B cell (primary cell): ENCODE measurements at regions not wholly inside any gene's neighbourhood (a gene's known extent, or its start where the extent isn't known, plus 50 kb on each side); places are given as distances from the start of the nearest gene placed in this dataset.

ENCODE experiments used
- ATAC-seq: fragments of 200-7000 bp; cut with Tn5 transposase; one replicate; pipeline ENCODE4 v1.10.0; 2021; ENCODE audit warnings: low read depth, mild to moderate bottlenecking, moderate number of reproducible peaks, moderate library complexity
- CTCF ChIA-PET: fragments of 350-600 bp; sonication (Branson Sonifier 250); formaldehyde crosslinking; loops from one replicate; lab custom pipeline; 2021; ENCODE audit warnings: antibody characterized with exemption, inconsistent platforms; lab: Charles Lee
- POLR2A ChIA-PET: fragments of 350-600 bp; sonication (Branson Sonifier 250); formaldehyde crosslinking; loops from one replicate; lab custom pipeline; 2021; ENCODE audit warnings: antibody characterized with exemption; lab: Charles Lee
- DNase-seq: peaks from one replicate; pipeline ENCODE4 v3.0.0; 2013
- H2AFZ ChIP-seq: 2 replicates; pipeline ENCODE4 v1.6.1; 2012; ENCODE audit warnings: mild to moderate bottlenecking, low read depth, low read length; ENCODE audit not compliant: insufficient read depth, poor library complexity, severe bottlenecking
- H3K27ac ChIP-seq, 2 donors: 1 replicate in 1 of 2; 2 replicates in 1 of 2; pipeline ENCODE4 v1.5.1; 2012 to 2013; ENCODE audit warnings: low read length in 2 of 2, mild to moderate bottlenecking in 2 of 2, moderate library complexity in 1 of 2
- H3K27me3 ChIP-seq, 4 experiments: fragments of 200-600 bp in 1 of 4; sonication (generic) in 1 of 4; replicated peaks in 1 of 4; 1 replicate in 2 of 4; 2 replicates in 2 of 4; pipeline versions ENCODE4 v1.6.1 to v1.7.0; 2013 to 2016; ENCODE audit warnings: low read length in 3 of 4, mild to moderate bottlenecking in 2 of 4, mixed read lengths in 1 of 4, moderate library complexity in 1 of 4; ENCODE audit not compliant: insufficient read depth in 4 of 4, control insufficient read depth in 3 of 4; ENCODE audit errors: control extremely low read depth in 1 of 4
- H3K36me3 ChIP-seq, 2 experiments: replicated peaks in 1 of 2; 1 replicate in 1 of 2; 2 replicates in 1 of 2; pipeline versions ENCODE4 v1.6.1 to v1.7.1; 2013; ENCODE audit warnings: low read length in 1 of 2; ENCODE audit not compliant: insufficient read depth in 2 of 2, control insufficient read depth in 1 of 2; ENCODE audit errors: control extremely low read depth in 1 of 2, extremely low read depth in 1 of 2
- H3K4me1 ChIP-seq, 2 donors: fragments of 200-600 bp in 1 of 2; sonication (generic) in 1 of 2; 1 replicate in 1 of 2; 2 replicates in 1 of 2; pipeline versions ENCODE4 v1.5.1 to v1.6.1; 2013 to 2017; ENCODE audit warnings: low read length in 2 of 2; ENCODE audit not compliant: control insufficient read depth in 2 of 2, insufficient read depth in 2 of 2
- H3K4me2 ChIP-seq: replicated peaks from 2 replicates; pipeline ENCODE3; 2012; ENCODE audit warnings: mild to moderate bottlenecking, low read depth, low read length; ENCODE audit not compliant: poor library complexity, severe bottlenecking
- H3K4me3 ChIP-seq, 5 experiments: fragments of 200-600 bp in 1 of 5; sonication (generic) in 1 of 5; 1 replicate in 3 of 5; 2 replicates in 2 of 5; pipeline versions ENCODE4 v1.5.1 to v1.7.0; 2011 to 2016; ENCODE audit warnings: low read length in 4 of 5, mild to moderate bottlenecking in 4 of 5, low read depth in 2 of 5, control low read depth in 1 of 5, moderate library complexity in 1 of 5; ENCODE audit not compliant: insufficient read depth in 1 of 5; ENCODE audit errors: control extremely low read depth in 1 of 5, extremely low read depth in 1 of 5
- H3K79me2 ChIP-seq: fragments of 200-600 bp; sonication (generic); one replicate; pipeline ENCODE4 v1.6.0; 2016; ENCODE audit warnings: low read length; ENCODE audit not compliant: control insufficient read depth, insufficient read depth
- H3K9ac ChIP-seq: fragments of 200-600 bp; sonication (generic); 2 replicates; pipeline ENCODE4 v1.6.1; 2017; ENCODE audit warnings: mild to moderate bottlenecking, low read length, moderate library complexity
- H3K9me3 ChIP-seq, 3 donors: one replicate each; pipeline versions ENCODE4 v1.6.1 to v1.7.1; 2013; ENCODE audit warnings: low read length in 2 of 3; ENCODE audit not compliant: control insufficient read depth in 2 of 3, insufficient read depth in 1 of 3; ENCODE audit errors: control extremely low read depth in 1 of 3
- H4K20me1 ChIP-seq: 2 replicates; pipeline ENCODE4 v1.6.0; 2012; ENCODE audit warnings: mild to moderate bottlenecking, low read length; ENCODE audit not compliant: insufficient read depth, control insufficient read depth, poor library complexity, severe bottlenecking
- H3K27ac Mint-ChIP-seq: one replicate; pipeline ENCODE4 v1.8.0; 2021; ENCODE audit warnings: mixed read lengths
- H3K27me3 Mint-ChIP-seq: one replicate; pipeline ENCODE4 v1.8.0; 2021; ENCODE audit warnings: mixed read lengths
- H3K4me1 Mint-ChIP-seq: one replicate; pipeline ENCODE4 v1.8.0; 2021; ENCODE audit warnings: mixed read lengths
- H3K4me3 Mint-ChIP-seq: one replicate; pipeline ENCODE4 v1.8.0; 2021; ENCODE audit warnings: mixed read lengths
- H3K9me3 Mint-ChIP-seq: one replicate; pipeline ENCODE4 v1.8.0; 2022; ENCODE audit warnings: mixed read lengths; ENCODE audit not compliant: insufficient read depth
- CTCF ChIP-seq: fragments of 200-600 bp; IDR thresholded peaks from one replicate; pipeline ENCODE4 v1.8.0; 2022; ENCODE audit warnings: antibody characterized with exemption, mild to moderate bottlenecking
- EZH2 ChIP-seq: IDR thresholded peaks from 2 replicates; pipeline ENCODE4 v1.6.1; 2012; ENCODE audit warnings: borderline replicate concordance, low read depth, mild to moderate bottlenecking, moderate library complexity, low read length; ENCODE audit not compliant: insufficient read depth, poor library complexity, severe bottlenecking
- WGBS: methylation state at CpG from one replicate; pipeline ENCODE4 v1.1.5; 2013; ENCODE audit warnings: missing lambda C conversion rate; ENCODE audit not compliant: insufficient coverage; 5-methylcytosine and 5-hydroxymethylcytosine counted together
- intact Hi-C: fragments of 100-400 bp; cut with micrococcal nuclease; formaldehyde crosslinking; loops from one replicate; pipeline ENCODE4 v1.10.0; 2022

DNA sequence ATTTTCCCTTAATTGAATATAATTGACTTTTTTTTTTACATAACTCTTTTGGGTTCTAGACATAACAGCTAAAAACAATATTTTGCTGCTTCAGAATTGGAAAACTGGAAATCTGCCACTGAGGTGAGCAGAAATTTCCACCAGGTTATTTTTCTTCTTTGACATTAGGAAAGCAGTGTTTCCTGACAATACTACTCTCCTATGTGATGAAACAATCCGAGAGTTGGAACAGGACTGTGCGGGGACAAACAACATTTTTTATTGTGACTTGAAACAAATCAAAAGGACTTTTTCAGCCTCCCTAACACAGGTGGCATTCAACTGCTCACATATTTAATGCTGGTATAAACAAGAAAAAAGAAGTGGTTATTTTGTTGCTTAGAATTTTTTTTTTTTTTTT is 237.2 kb downstream of the RNF152 start:
- Histone ChIP-seq H3K9me3 (peaks cover 0 to 2% (median 0%) of the 10 kb centered on the region in 3 donors), H3K4me1 (no peaks in the 10 kb centered on the region), H2AFZ (no peak overlapping the region), H3K27ac (no peak overlapping the region), H3K36me3 (no peaks in the 10 kb centered on the region), H3K27me3 (no peaks in the 10 kb centered on the region), H3K4me2 (no peak overlapping the region), H4K20me1 (no peaks in the 10 kb centered on the region), H3K9ac (no peak overlapping the region), H3K79me2 (no peaks in the 10 kb centered on the region), H3K4me3 (no peak overlapping the region)
- WGBS: no CpG with 5 or more reads among the region's 2 CpGs
- Mint-ChIP-seq H3K9me3 (no peaks in the 10 kb centered on the region), H3K4me3 (no peak overlapping the region), H3K27me3 (no peaks in the 10 kb centered on the region), H3K4me1 (no peaks in the 10 kb centered on the region), H3K27ac (no peak overlapping the region)
- ChIA-PET POLR2A (no interaction called here), CTCF (no interaction called here)
- DNase-seq (no peak), ATAC-seq (no peak)
- TF ChIP-seq EZH2: no peak
- TF ChIP-seq CTCF: no peak
- intact Hi-C loops: no loop called here

- DNase-seq (no peak), ATAC-seq (no peak)
- TF ChIP-seq EZH2 (no peak), CTCF (no peak)
- intact Hi-C loops: no loop called here
- 92% methylated on average over 4 of the region's 4 CpGs for WGBS
- no peak overlapping the region for H3K27ac ChIP-seq
- POLR2A ChIA-PET: no interaction called here
- no peaks in the 10 kb centered on the region for H3K9me3 Mint-ChIP-seq
- H4K20me1 ChIP-seq: no peaks in the 10 kb centered on the region
- CTCF ChIA-PET: no interaction called here
- H3K27me3 Mint-ChIP-seq: no peaks in the 10 kb centered on the region
- no peaks in the 10 kb centered on the region for H3K27me3 ChIP-seq
- no peak overlapping the region for H3K9ac ChIP-seq
- no peak overlapping the region for H3K4me2 ChIP-seq
- H2AFZ ChIP-seq: no peak overlapping the region
- no peak overlapping the region for H3K4me3 ChIP-seq
- no peaks in the 10 kb centered on the region for H3K79me2 ChIP-seq
- H3K36me3 ChIP-seq: no peaks in the 10 kb centered on the region
- no peaks in the 10 kb centered on the region for H3K4me1 Mint-ChIP-seq
- H3K9me3 ChIP-seq: peaks cover 0 to 1% (median under 1%) of the 10 kb centered on the region in 3 donors
- H3K4me1 ChIP-seq: no peaks in the 10 kb centered on the region
- H3K27ac Mint-ChIP-seq: no peak overlapping the region
- H3K4me3 Mint-ChIP-seq: no peak overlapping the region
Observed at GRCh38 chr18:61653823-61654551, 238.8 kb downstream of the RNF152 start.
